GM21619 (cell line): ENCODE measurements at regions not wholly inside any gene's neighbourhood (a gene's known extent, or its start where the extent isn't known, plus 50 kb on each side); places are given as distances from the start of the nearest gene placed in this dataset.

ENCODE experiments used
- ATAC-seq: cut with Tn5 transposase; IDR thresholded peaks from one replicate; pipeline ENCODE4 v1.9.1; 2021; ENCODE audit not compliant: unreplicated experiment

- no peak for ATAC-seq
These were observed 407.6 kb upstream of the PFKP start for GRCh38 chr10:2659660-2660209.

- ATAC-seq: no peak
These were observed 408.6 kb upstream of the PFKP start for GRCh38 chr10:2658780-2659179.

- no peak for ATAC-seq
These were observed 417.0 kb upstream of the PFKP start for GRCh38 chr10:2650328-2650727.

GRCh38 chr10:2641028-2641427 lies 426.3 kb upstream of the PFKP start:
- no peak for ATAC-seq

- ATAC-seq: no peak
These were observed 433.7 kb upstream of the PFKP start for GRCh38 chr10:2633630-2634029.

GRCh38 chr10:2631557-2632205 lies 435.7 kb upstream of the PFKP start:
- no peak for ATAC-seq

- ATAC-seq: no peak
These were observed 438.6 kb upstream of the PFKP start for GRCh38 chr10:2628705-2629104.

- ATAC-seq: no peak
These were observed 439.4 kb upstream of the PFKP start for GRCh38 chr10:2627969-2628368.

GRCh38 chr10:2625094-2625493 lies 442.3 kb upstream of the PFKP start:
- ATAC-seq: no peak

GRCh38 chr10:2623675-2624274 lies 443.6 kb upstream of the PFKP start:
- ATAC-seq: no peak

GRCh38 chr10:2620827-2621521 lies 446.4 kb upstream of the PFKP start:
- ATAC-seq: no peak

- no peak for ATAC-seq
These were observed 447.4 kb upstream of the PFKP start for GRCh38 chr10:2619916-2620315.

- no peak for ATAC-seq
These were observed 447.9 kb upstream of the PFKP start for GRCh38 chr10:2619472-2619871.

- ATAC-seq: no peak
These were observed 448.7 kb upstream of the PFKP start for GRCh38 chr10:2618690-2619089.

- no peak for ATAC-seq
These were observed 451.1 kb upstream of the PFKP start for GRCh38 chr10:2616215-2616614.

- ATAC-seq: no peak
These were observed 455.7 kb upstream of the PFKP start for GRCh38 chr10:2611603-2612002.

GRCh38 chr10:2610946-2611345 lies 456.4 kb upstream of the PFKP start:
- ATAC-seq: no peak

GRCh38 chr10:2604891-2605290 lies 462.5 kb upstream of the PFKP start:
- ATAC-seq: no peak

GRCh38 chr10:2599571-2599970 lies 467.8 kb upstream of the PFKP start:
- ATAC-seq: no peak

GRCh38 chr10:2592360-2593160 lies 474.8 kb upstream of the PFKP start:
- ATAC-seq: no peak

GRCh38 chr10:2589196-2589595 lies 478.2 kb upstream of the PFKP start:
- ATAC-seq: no peak
